HepG2 (cell line): ENCODE measurements at regions not wholly inside any gene's neighbourhood (a gene's known extent, or its start where the extent isn't known, plus 50 kb on each side); places are given as distances from the start of the nearest gene placed in this dataset.

Source experiments
- AGO1 ChIP-seq: fragments of 200-400 bp; formaldehyde crosslinking; IDR thresholded peaks from 2 replicates; pipeline ENCODE4 v1.6.1; 2017; ENCODE audit warnings: mild to moderate bottlenecking, low read depth, low read length, moderate library complexity; ENCODE audit not compliant: poor library complexity, severe bottlenecking
- AHDC1 ChIP-seq: sonication (generic); formaldehyde crosslinking; IDR thresholded peaks from 2 replicates; pipeline ENCODE4 v1.5.1; 2020; ENCODE audit warnings: mild to moderate bottlenecking, missing genetic modification reagents, borderline replicate concordance
- ATM ChIP-seq: fragments of 450-650 bp; IDR thresholded peaks from 2 replicates; pipeline ENCODE4 v1.7.1; 2017; ENCODE audit warnings: mild to moderate bottlenecking, borderline replicate concordance
- FOXC1 ChIP-seq: sonication (generic); formaldehyde crosslinking; IDR thresholded peaks from 2 replicates; pipeline ENCODE4 v1.8.0; 2022; ENCODE audit warnings: mild to moderate bottlenecking, missing genetic modification reagents, borderline replicate concordance
- MED8 ChIP-seq: sonication (generic); formaldehyde crosslinking; IDR thresholded peaks from 2 replicates; pipeline ENCODE4 v1.8.1; 2023; ENCODE audit warnings: mild to moderate bottlenecking, missing genetic modification reagents; ENCODE audit not compliant: insufficient replicate concordance
- MTA3 ChIP-seq: sonication (generic); formaldehyde crosslinking; IDR thresholded peaks from 2 replicates; pipeline ENCODE4 v1.4.0; 2020; ENCODE audit warnings: missing genetic modification reagents
- NFKB2 ChIP-seq: sonication (generic); formaldehyde crosslinking; IDR thresholded peaks from 2 replicates; pipeline ENCODE4 v1.4.0; 2020; ENCODE audit warnings: missing genetic modification reagents, borderline replicate concordance
- PCBP2 ChIP-seq: fragments of 200-400 bp; formaldehyde crosslinking; optimal IDR thresholded peaks from 2 replicates; pipeline ENCODE3; 2018; ENCODE audit warnings: low read length, low read depth; ENCODE audit not compliant: poor library complexity, severe bottlenecking
- RAD21 ChIP-seq: fragments of 450-650 bp; formaldehyde crosslinking; IDR thresholded peaks from 2 replicates; pipeline ENCODE4 v1.5.0; 2020; ENCODE audit warnings: mild to moderate bottlenecking
- SP140L ChIP-seq: sonication (generic); formaldehyde crosslinking; IDR thresholded peaks from 2 replicates; pipeline ENCODE4 v1.4.0; 2020; ENCODE audit warnings: missing genetic modification reagents, borderline replicate concordance
- XRCC5 ChIP-seq: fragments of 200-400 bp; formaldehyde crosslinking; optimal IDR thresholded peaks from 2 replicates; pipeline ENCODE3; 2017; ENCODE audit warnings: mild to moderate bottlenecking, low read length
- YEATS2 ChIP-seq: sonication (generic); formaldehyde crosslinking; IDR thresholded peaks from 2 replicates; pipeline ENCODE4 v1.4.0; 2020; ENCODE audit warnings: missing genetic modification reagents, borderline replicate concordance
- ZNF253 ChIP-seq: sonication (generic); formaldehyde crosslinking; IDR thresholded peaks from 2 replicates; pipeline ENCODE4 v1.8.0; 2022; ENCODE audit warnings: mild to moderate bottlenecking, missing genetic modification reagents, borderline replicate concordance
- ZNF503 ChIP-seq: sonication (generic); formaldehyde crosslinking; IDR thresholded peaks from 2 replicates; pipeline ENCODE4 v1.4.0; 2020; ENCODE audit warnings: missing genetic modification reagents
- ZNF589 ChIP-seq: sonication (generic); formaldehyde crosslinking; conservative IDR thresholded peaks from 2 replicates; pipeline ENCODE4 v1.8.0; 2022; ENCODE audit warnings: mild to moderate bottlenecking, moderate library complexity, missing genetic modification reagents
- ZNF609 ChIP-seq: sonication (generic); formaldehyde crosslinking; IDR thresholded peaks from 2 replicates; pipeline ENCODE4 v1.4.0; 2020; ENCODE audit warnings: mild to moderate bottlenecking, missing genetic modification reagents, borderline replicate concordance
- ZNF724P ChIP-seq: sonication (generic); formaldehyde crosslinking; IDR thresholded peaks from 2 replicates; pipeline ENCODE4 v1.8.0; 2022; ENCODE audit warnings: missing genetic modification reagents, borderline replicate concordance
- ZNF772 ChIP-seq: sonication (generic); formaldehyde crosslinking; IDR thresholded peaks from 2 replicates; pipeline ENCODE4 v1.5.0; 2020; ENCODE audit warnings: mild to moderate bottlenecking, missing genetic modification reagents
- ZNF775 ChIP-seq: sonication (generic); formaldehyde crosslinking; IDR thresholded peaks from 2 replicates; pipeline ENCODE4 v1.4.0; 2020; ENCODE audit warnings: missing genetic modification reagents, mild to moderate bottlenecking, moderate library complexity, borderline replicate concordance

- TF ChIP-seq ZNF609, result peak; percentile 53; the same call in 1 of the 2 replicates
- no peak for TF ChIP-seq PCBP2
- no peak for TF ChIP-seq ZNF724P (CRISPR knock-in tag)
- TF ChIP-seq ZNF503, result peak; percentile 46; the same call in 1 of the 2 replicates
- TF ChIP-seq YEATS2 (CRISPR knock-in tag), result no peak
- TF ChIP-seq NFKB2 (CRISPR knock-in tag), result no peak
- TF ChIP-seq FOXC1 (CRISPR knock-in tag), result no peak
- TF ChIP-seq XRCC5, result no peak
- no peak for TF ChIP-seq SP140L (CRISPR knock-in tag)
- TF ChIP-seq MTA3, result no peak
- TF ChIP-seq ZNF772 (CRISPR knock-in tag), result no peak
- TF ChIP-seq MED8 (CRISPR knock-in tag), result no peak
- TF ChIP-seq ZNF589 (CRISPR knock-in tag), result no peak
- TF ChIP-seq ATM, result no peak
- TF ChIP-seq ZNF253 (CRISPR knock-in tag), result no peak
- no peak for TF ChIP-seq RAD21 (CRISPR knock-in tag)
- TF ChIP-seq AGO1, result no peak
- no peak for TF ChIP-seq AHDC1 (CRISPR knock-in tag)
- no peak for TF ChIP-seq ZNF775
Measured at GRCh38 chr12:54744590-54744989, 96.4 kb upstream of the DCD start (continued).
